CD4-positive, alpha-beta T cell treated with Interleukin-4 for 4 hours (primary cell): ENCODE measurements at regions not wholly inside any gene's neighbourhood (a gene's known extent, or its start where the extent isn't known, plus 50 kb on each side); places are given as distances from the start of the nearest gene placed in this dataset.
"Not testable (repeated sequence)": the region's sequence is repeated elsewhere in the genome, so short reads cannot be mapped to it uniquely, and the experiment has no call there.

ENCODE experiments used
- DNase-seq: peaks from one replicate; pipeline ENCODE4 v3.0.0-alpha.2; 2020

DNA sequence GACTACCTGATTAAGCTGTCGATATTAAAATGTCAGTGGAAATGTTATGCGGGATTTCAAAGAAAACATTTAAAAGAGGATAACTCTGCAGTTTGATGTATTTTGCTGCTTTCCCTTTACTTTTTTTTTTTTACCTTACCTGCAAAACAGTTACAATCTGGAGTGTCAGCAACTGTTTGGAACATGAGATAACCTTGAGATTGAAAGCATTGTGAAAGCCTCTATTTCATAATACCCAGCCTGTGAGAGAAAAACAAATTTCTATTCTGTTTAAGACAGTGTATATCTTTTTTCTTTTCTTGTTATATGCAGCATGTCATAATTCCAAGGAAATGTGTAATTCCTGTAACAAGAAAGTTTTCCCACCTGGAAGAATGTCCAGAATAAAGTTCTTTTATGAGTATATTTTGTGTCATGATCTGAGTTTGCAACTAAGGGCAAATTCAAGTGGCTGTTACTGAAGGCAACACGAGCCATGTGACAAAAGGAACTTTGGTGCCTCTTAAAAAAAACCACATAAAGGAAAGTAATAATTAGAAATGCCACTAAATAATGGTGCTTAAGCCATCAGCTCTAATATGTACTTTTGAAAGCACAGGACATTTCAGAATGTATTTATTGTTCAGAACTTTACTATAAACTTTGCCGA lies 297.0 kb upstream of the DSEL start:
- no peak for DNase-seq

DNA sequence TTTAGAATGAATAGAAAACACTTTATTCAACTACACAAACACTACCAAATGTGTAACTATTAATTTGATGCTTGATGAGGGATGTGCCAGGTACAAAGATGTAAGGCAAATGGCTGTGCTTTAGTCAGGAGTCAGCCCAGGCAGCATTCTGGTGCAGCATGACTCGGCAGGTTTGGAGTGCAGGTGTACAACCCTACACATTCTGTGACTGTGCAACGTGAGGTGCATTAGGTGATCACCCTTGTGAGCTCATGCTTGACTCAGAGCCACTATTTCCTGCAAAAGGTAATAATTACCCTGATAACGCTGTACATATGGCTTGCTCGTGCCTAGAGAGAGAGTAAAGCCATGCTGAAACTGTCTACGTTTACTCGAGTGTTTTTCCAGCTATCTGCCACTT lies 288.7 kb upstream of the DSEL start:
- no peak for DNase-seq

GRCh38 chr18:67794521-67794920 lies 278.0 kb upstream of the DSEL start:
- DNase-seq = no peak

DNA sequence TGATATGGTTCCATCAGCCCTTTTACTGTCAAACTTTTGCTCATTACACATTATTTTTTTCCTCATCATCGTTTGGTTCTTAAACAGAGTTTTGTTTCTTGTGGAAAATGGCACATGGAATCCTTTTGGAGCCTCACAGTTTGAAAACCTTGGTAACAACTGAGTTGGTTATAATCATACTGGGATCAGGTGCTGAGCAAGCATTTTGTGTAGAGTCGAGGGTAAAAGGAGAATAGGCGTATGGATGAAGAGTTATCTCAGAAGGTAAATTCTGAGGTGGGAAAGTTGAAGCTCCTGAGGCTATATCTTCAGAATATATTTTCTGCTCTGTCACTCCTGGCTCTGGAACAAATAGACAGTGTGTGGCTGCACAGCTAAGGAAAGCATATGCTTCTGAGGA lies 274.0 kb upstream of the DSEL start:
- no peak for DNase-seq

- no peak for DNase-seq
These were observed 272.6 kb upstream of the DSEL start for GRCh38 chr18:67789165-67789545.

DNA sequence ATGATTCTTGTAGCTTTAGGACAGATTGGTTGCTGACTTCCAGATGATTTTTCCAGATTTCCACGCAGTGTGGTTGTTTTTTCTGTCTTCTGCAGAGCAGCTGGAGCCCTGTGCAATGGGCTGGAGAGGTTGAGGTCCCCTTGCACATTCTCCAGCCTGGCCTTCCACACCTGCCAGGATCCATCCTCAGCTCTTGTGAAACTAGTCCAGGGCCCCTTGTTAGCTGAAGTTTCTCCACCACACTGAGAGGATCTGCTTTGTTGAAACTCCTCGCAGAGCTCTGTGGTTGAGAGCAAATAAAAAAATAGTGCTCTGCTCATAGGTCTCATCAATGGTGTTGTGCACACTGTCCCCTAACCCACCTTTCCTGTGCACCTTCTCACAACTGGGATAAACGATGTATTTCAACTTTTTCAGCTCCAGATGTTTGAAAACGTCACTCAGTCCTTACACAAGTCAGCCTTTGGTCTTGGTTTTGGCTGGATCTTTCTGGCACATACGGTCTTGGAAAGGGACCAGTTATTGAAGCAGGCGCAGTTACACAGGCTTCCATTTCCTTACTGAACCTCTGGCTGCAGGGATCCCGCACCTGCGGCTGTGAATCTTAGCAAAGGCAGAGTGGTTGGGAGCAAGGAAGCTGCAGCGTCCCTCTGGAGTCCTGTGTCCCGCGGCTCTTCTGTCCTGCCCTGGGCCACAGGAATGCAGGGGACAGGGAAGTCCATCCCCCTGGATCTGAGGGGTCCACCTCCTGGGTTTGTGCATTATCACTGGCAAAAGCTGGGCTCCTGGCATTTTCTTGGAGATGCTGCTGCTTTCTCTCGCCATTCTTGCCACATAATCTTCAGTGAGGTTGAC lies 272.0 kb upstream of the DSEL start:
- DNase-seq = no peak

GRCh38 chr18:67783196-67783946 lies 266.9 kb upstream of the DSEL start:
- no peak for DNase-seq

- no peak for DNase-seq
These were observed 261.5 kb upstream of the DSEL start for GRCh38 chr18:67778016-67778415.

GRCh38 chr18:67776929-67777328 lies 260.4 kb upstream of the DSEL start:
- DNase-seq = no peak

- no peak for DNase-seq
These were observed 254.8 kb upstream of the DSEL start for GRCh38 chr18:67771271-67771670.

GRCh38 chr18:67770520-67770919 lies 254.0 kb upstream of the DSEL start:
- no peak for DNase-seq

- DNase-seq = no peak
These were observed 250.4 kb upstream of the DSEL start for GRCh38 chr18:67766930-67767329.

- DNase-seq = not testable (repeated sequence)
These were observed 235.7 kb upstream of the DSEL start for GRCh38 chr18:67752211-67752610.

DNA sequence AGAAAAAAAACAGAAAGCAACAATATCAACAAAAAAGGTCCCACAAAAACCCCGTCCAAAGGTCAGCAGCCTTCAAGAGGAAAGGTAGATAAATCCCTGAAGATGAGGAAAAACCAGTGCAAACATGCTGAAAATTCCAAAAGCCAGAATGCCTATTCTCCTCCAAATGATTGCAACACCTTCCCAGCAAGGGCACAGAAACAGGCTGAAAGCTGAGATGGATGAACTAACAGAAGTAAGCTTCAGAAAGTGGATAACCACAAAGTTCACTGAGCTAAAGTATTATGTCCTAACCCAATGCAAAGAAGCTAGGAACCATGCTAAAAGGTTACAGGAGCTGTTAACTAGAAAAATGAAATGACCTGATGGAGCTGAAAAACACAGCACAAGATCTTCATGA lies 226.4 kb upstream of the DSEL start:
- DNase-seq = no peak

DNA sequence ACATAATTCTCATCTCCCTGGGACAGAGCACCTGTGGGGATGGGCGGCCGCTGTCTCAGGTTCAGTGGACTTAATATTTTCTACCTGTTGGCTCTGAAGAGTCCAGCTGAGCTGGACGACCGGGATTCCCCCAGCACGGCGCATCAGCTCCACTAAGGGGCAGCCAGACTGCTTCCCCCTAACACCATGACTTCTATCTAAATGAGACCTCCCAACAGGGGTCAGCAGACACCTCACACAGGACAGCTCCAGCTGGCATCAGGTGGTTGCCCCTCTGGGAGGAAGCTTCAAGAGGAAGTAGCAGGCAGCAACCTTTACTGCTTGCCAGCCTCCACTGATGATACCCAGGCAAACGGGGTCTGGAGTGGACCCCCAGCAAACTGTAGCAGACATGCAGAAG lies 226.0 kb upstream of the DSEL start:
- DNase-seq = no peak

- no peak for DNase-seq
These were observed 219.0 kb upstream of the DSEL start for GRCh38 chr18:67735506-67735905.

DNA sequence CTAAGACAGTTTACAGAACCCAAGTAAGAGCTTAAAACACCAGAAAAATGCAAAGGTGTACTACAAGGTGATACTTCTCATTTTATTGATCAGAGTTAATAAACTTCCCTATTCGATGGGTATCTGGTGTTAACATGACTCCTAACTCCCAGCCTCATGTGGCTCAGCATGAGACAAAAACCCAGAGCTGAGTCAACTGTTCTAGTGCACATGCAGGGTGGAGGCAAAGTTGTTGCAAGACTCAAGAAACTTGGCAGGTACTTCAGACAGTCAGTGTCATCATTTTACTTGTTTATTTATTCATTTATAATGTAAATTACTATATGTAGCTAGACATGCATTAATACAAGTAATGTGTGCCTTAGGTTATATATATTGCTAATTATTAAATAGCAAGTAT lies 216.6 kb upstream of the DSEL start:
- no peak for DNase-seq

- no peak for DNase-seq
These were observed 215.3 kb upstream of the DSEL start for GRCh38 chr18:67731851-67732250.

GRCh38 chr18:67730886-67731285 lies 214.4 kb upstream of the DSEL start:
- DNase-seq = no peak

DNA sequence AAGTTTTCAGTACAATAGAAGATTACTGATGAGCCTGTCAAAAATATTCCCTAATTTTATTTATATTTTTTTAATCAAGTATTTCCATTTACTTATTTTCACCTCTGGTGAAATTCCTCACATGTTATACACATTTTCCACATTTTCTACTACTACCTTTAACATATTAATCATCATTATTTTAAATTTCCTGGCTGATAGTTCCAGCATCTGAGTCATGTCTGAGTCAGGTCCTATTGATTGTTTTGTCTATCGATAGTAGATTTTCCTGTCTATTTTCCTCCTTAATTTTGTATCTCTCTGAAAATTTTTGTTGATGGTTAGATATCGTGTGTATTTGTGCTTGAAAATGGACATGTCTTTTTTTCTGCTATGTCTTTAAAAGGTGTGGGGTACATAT lies 211.8 kb upstream of the DSEL start:
- no peak for DNase-seq

GRCh38 chr18:67726882-67727281 lies 210.4 kb upstream of the DSEL start:
- DNase-seq = no peak

DNA sequence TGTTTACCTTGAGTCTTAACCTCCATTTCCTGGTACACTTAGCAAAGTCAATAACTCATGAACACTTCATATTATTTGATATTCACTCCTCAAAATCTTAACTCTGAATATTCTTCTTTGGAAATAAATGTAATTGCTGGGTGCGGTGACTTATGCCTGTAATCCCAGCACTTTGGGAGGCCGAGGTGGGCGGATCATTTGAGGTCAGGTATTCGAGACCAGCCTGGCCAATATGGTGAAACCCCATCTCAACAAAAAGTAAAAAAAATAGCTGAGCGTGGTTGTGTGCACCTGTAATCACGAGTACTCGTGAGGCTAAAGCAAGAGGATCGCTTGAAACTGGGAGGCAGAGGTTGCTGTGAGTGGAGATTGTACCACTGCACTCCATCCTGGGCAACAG lies 201.3 kb upstream of the DSEL start:
- DNase-seq = no peak

DNA sequence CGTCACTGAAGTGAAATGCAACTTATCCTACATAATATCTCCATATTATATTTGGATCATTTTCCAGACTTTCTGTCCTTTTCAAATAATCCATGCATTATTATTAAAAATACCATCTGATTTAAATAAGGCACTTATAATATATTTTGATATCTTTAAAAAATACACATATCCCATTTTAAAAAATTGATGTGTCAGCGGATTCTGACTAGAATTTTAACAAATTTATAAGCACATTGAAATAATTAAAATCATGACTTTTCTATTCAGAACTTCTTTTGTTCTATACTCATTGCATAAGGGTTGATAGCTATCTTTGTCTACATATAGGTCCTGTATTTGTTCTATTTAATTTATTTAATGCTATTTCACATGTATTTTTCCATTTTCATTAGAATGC lies 199.0 kb upstream of the DSEL start:
- no peak for DNase-seq

- DNase-seq = no peak
These were observed 194.1 kb upstream of the DSEL start for GRCh38 chr18:67710639-67711038.
